ENCODE measurements at regions not wholly inside any gene's neighbourhood (a gene's known extent, or its start where the extent isn't known, plus 50 kb on each side); places are given as distances from the start of the nearest gene placed in this dataset.
"Not testable (repeated sequence)": the region's sequence is repeated elsewhere in the genome, so short reads cannot be mapped to it uniquely, and the experiment has no call there.

- no peak for DNase-seq
Measured at GRCh38 chr2:238502088-238502810, 75.5 kb downstream of the ASB1 start.

- peak; percentile 11 for DNase-seq
Measured at GRCh38 chr2:238502956-238503791, 76.4 kb downstream of the ASB1 start.

- peak; percentile 44 for DNase-seq
Measured at GRCh38 chr2:238504181-238504931, 77.6 kb downstream of the ASB1 start.

- DNase-seq, result no peak
Measured at GRCh38 chr2:238505119-238505891, 78.6 kb downstream of the ASB1 start.

GRCh38 chr2:238505892-238506280, 79.2 kb downstream of the ASB1 start:
- DNase-seq, result no peak

GRCh38 chr2:238506371-238507068, 79.8 kb downstream of the ASB1 start:
- DNase-seq, result peak; percentile 53

GRCh38 chr2:238507836-238508235, 81.1 kb downstream of the ASB1 start:
- no peak for DNase-seq

- no peak for DNase-seq
Measured at GRCh38 chr2:238509151-238509835, 82.6 kb downstream of the ASB1 start.

GRCh38 chr2:238509903-238510302, 83.2 kb downstream of the ASB1 start:
- no peak for DNase-seq

- no peak for DNase-seq
Measured at GRCh38 chr2:238510911-238511613, 84.3 kb downstream of the ASB1 start.

- DNase-seq, result no peak
Measured at GRCh38 chr2:238511614-238511950, 84.9 kb downstream of the ASB1 start.

- no peak for DNase-seq
Measured at GRCh38 chr2:238512247-238512867, 85.6 kb downstream of the ASB1 start.

- no peak for DNase-seq
Measured at GRCh38 chr2:238513346-238513745, 86.6 kb downstream of the ASB1 start.

- DNase-seq, result not testable (repeated sequence)
Measured at GRCh38 chr2:238514024-238514423, 87.3 kb downstream of the ASB1 start.

- no peak for DNase-seq
Measured at GRCh38 chr2:238515377-238515776, 88.7 kb downstream of the ASB1 start.

- DNase-seq, result no peak
Measured at GRCh38 chr2:238517209-238517608, 90.5 kb downstream of the ASB1 start.

- no peak for DNase-seq
Measured at GRCh38 chr2:238518172-238518820, 91.6 kb downstream of the ASB1 start.

GRCh38 chr2:238518821-238519186, 92.1 kb downstream of the ASB1 start:
- DNase-seq, result no peak

GRCh38 chr2:238520359-238520886, 93.7 kb downstream of the ASB1 start:
- DNase-seq, result no peak

- no peak for DNase-seq
Measured at GRCh38 chr2:238521002-238521401, 94.3 kb downstream of the ASB1 start.

Measured in right forelimb (tissue), 1 donor.